Panc1 (cell line): ENCODE measurements at regions not wholly inside any gene's neighbourhood (a gene's known extent, or its start where the extent isn't known, plus 50 kb on each side); places are given as distances from the start of the nearest gene placed in this dataset.

Experiments used
- ATAC-seq: fragments of 200-7000 bp; cut with Tn5 transposase; 2 replicates; pipeline ENCODE4 v1.9.1; 2020; ENCODE audit warnings: mild to moderate bottlenecking, moderate library complexity
- BruUV-seq: library from RNA; stranded (reverse); fragments of 400-500 nt; replicated peaks from 2 replicates; lab custom pipeline; 2021; lab: Mats Ljungman, UMichigan
- CTCF ChIA-PET: fragments of 300-600 bp; sonication (Branson Sonifier 250); formaldehyde crosslinking; loops from one replicate; lab custom pipeline; 2022; ENCODE audit warnings: antibody characterized with exemption; lab: Charles Lee
- POLR2A ChIA-PET: fragments of 300-600 bp; sonication (Branson Sonifier 250); formaldehyde crosslinking; loops from one replicate; lab custom pipeline; 2022; ENCODE audit warnings: antibody characterized with exemption; lab: Charles Lee
- DNase-seq: peaks from one replicate; pipeline ENCODE4 v3.0.0-alpha.2; 2010; ENCODE audit warnings: low read depth, low spot score
- H3K27ac ChIP-seq: 2 replicates; pipeline ENCODE4 v1.5.1; 2011; ENCODE audit warnings: mild to moderate bottlenecking, low read length, inconsistent platforms
- H3K27me3 ChIP-seq: fragments of 200-500 bp; sonication (Bioruptor generic); 2 replicates; pipeline ENCODE4 v1.6.0; 2014; ENCODE audit warnings: low read length, inconsistent platforms; ENCODE audit not compliant: control insufficient read depth, insufficient read depth
- H3K36me3 ChIP-seq: fragments of 200-500 bp; sonication (Bioruptor generic); 2 replicates; pipeline ENCODE4 v1.5.1; 2014; ENCODE audit warnings: inconsistent platforms, mild to moderate bottlenecking, low read length, moderate library complexity; ENCODE audit not compliant: control insufficient read depth, insufficient read depth
- H3K4me1 ChIP-seq: 2 replicates; pipeline ENCODE4 v1.5.1; 2011; ENCODE audit warnings: inconsistent platforms, mild to moderate bottlenecking, low read length, moderate library complexity; ENCODE audit not compliant: control insufficient read depth, insufficient read depth
- H3K4me3 ChIP-seq, 2 experiments: 2 replicates each; pipeline ENCODE4 v1.5.1; 2011 to 2012; ENCODE audit warnings: low read depth in 2 of 2, low read length in 2 of 2, mild to moderate bottlenecking in 2 of 2, inconsistent platforms in 1 of 2, moderate library complexity in 1 of 2
- H3K9me3 ChIP-seq: fragments of 200-500 bp; sonication (Bioruptor generic); 2 replicates; pipeline ENCODE4 v1.5.1; 2014; ENCODE audit warnings: low read depth, mild to moderate bottlenecking, inconsistent platforms, low read length, moderate library complexity; ENCODE audit not compliant: control insufficient read depth, insufficient read depth
- CTCF ChIP-seq: fragments of 450-650 bp; IDR thresholded peaks from 2 replicates; pipeline ENCODE4 v1.5.1; 2017; ENCODE audit warnings: mild to moderate bottlenecking
- POLR2AphosphoS5 ChIP-seq: IDR thresholded peaks from 2 replicates; pipeline ENCODE4 v1.6.1; 2012; ENCODE audit warnings: mild to moderate bottlenecking, low read depth, low read length, moderate library complexity
- REST ChIP-seq, 2 experiments: IDR thresholded peaks; 2 replicates each; pipeline ENCODE4 v1.6.1; 2011 to 2012; ENCODE audit warnings: low read depth in 2 of 2, control low read depth in 1 of 2, low read length in 1 of 2, mild to moderate bottlenecking in 1 of 2, moderate library complexity in 1 of 2; ENCODE audit not compliant: insufficient read depth in 1 of 2
- SIN3A ChIP-seq: IDR thresholded peaks from 2 replicates; pipeline ENCODE4 v1.6.1; 2012; ENCODE audit warnings: low read depth, mild to moderate bottlenecking, low read length, moderate library complexity, borderline replicate concordance; ENCODE audit not compliant: insufficient read depth
- TCF7L2 ChIP-seq: IDR thresholded peaks from 2 replicates; pipeline ENCODE4 v1.6.1; 2011; ENCODE audit warnings: mild to moderate bottlenecking, low read depth, low read length, inconsistent platforms
- in situ Hi-C: cut with HindIII; loops from 2 replicates; pipeline ENCODE4 v1.10.0; 2016; ENCODE audit warnings: low sequenced_read_pairs, low pct_unique_long_range_greater_than_20kb
- intact Hi-C: fragments of 100-400 bp; cut with micrococcal nuclease; formaldehyde crosslinking; loops from one replicate; pipeline ENCODE4 v1.10.0; 2022; ENCODE audit not compliant: unreplicated experiment

- ChIA-PET POLR2A (no interaction called here), CTCF (no interaction called here)
- intact Hi-C loops (no loop called here), in situ Hi-C loops (no loop called here)
- Histone ChIP-seq H3K36me3 (no peaks in the 10 kb centered on the region), H3K27ac (no peak overlapping the region), H3K9me3 (no peaks in the 10 kb centered on the region), H3K27me3 (no peaks in the 10 kb centered on the region), H3K4me1 (no peaks in the 10 kb centered on the region), H3K4me3 (no peak overlapping the region)
- TF ChIP-seq POLR2AphosphoS5: no peak
- TF ChIP-seq REST (IDR thresholded peaks at IDR 0.05; ENCODE audit: insufficient read depth in 1 of 2, low read depth in 2 of 2, low read length in 1 of 2): no peak
- TF ChIP-seq TCF7L2: no peak
- no peak for TF ChIP-seq SIN3A
- TF ChIP-seq CTCF: no peak
- ATAC-seq (no peak), DNase-seq (no peak)
- no TSS peak for BruUV-seq
Measured at GRCh38 chr10:33533612-33534011, 199.1 kb upstream of the NRP1 start.

- POLR2A ChIA-PET: no interaction called here
- H3K9me3 ChIP-seq: no peaks in the 10 kb centered on the region
- no peaks in the 10 kb centered on the region for H3K4me1 ChIP-seq
- DNase-seq (no peak), ATAC-seq (no peak)
- BruUV-seq: no TSS peak
- TF ChIP-seq SIN3A: no peak
- no peak for TF ChIP-seq CTCF
- TF ChIP-seq POLR2AphosphoS5: no peak
- TF ChIP-seq REST (IDR thresholded peaks at IDR 0.05; ENCODE audit: insufficient read depth in 1 of 2, low read depth in 2 of 2, low read length in 1 of 2): no peak
- no peak for TF ChIP-seq TCF7L2
- H3K36me3 ChIP-seq: no peaks in the 10 kb centered on the region
- intact Hi-C loops (no loop called here), in situ Hi-C loops (no loop called here)
- no peak overlapping the region for H3K4me3 ChIP-seq
- CTCF ChIA-PET: no interaction called here
- no peak overlapping the region for H3K27ac ChIP-seq
- no peaks in the 10 kb centered on the region for H3K27me3 ChIP-seq
Measured at GRCh38 chr10:33532901-33533300, 198.4 kb upstream of the NRP1 start.
